ENCODE measurements at regions not wholly inside any gene's neighbourhood (a gene's known extent, or its start where the extent isn't known, plus 50 kb on each side); places are given as distances from the start of the nearest gene placed in this dataset.

DNA sequence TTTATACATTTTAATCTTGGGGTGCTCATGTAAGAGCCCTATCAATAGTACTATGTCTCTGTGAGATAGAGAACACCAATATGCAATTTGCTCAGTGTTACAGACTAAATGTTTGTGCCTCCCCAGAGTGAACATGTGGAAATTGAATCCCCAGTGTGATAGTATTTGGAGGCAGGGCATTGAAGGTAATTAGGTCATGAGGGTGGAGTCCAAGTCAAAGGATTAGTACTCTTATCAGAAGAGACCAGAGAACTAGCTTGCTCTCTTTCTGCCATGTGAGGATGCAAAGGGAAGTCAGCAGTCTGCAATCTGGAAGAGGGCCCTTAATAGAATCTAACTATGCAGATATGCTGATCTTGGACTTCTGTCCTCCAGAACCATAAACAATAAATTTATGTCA, 1317.0 kb downstream of the STIM2 start:
- no peaks in the 10 kb centered on the region for H3K9me3 ChIP-seq (ENCODE audit: insufficient read depth, low read length)
- TF ChIP-seq ZNF274 (IDR thresholded peaks at IDR 0.05; ENCODE audit: low read depth, low read length) (no peak), YY1 (IDR thresholded peaks at IDR 0.05; ENCODE audit: insufficient read depth, insufficient read length) (no peak), SUZ12 (IDR thresholded peaks at IDR 0.05; ENCODE audit: extremely low read depth, insufficient read depth, insufficient read length) (no peak)
- no peaks in the 10 kb centered on the region for H3K27me3 ChIP-seq (ENCODE audit: insufficient read depth, insufficient read length)
- H3K4me3 ChIP-seq (ENCODE audit: insufficient read length, low read depth): no peak overlapping the region
- H3K36me3 ChIP-seq (ENCODE audit: insufficient read depth, insufficient read length, low read length): no peaks in the 10 kb centered on the region
- no peaks in the 10 kb centered on the region for H3K4me1 ChIP-seq (ENCODE audit: insufficient read depth, insufficient read length)
- H3K9ac ChIP-seq (ENCODE audit: insufficient read length, low read depth): no peak overlapping the region
- no peak for DNase-seq (ENCODE audit: low read depth, low spot score)

DNA sequence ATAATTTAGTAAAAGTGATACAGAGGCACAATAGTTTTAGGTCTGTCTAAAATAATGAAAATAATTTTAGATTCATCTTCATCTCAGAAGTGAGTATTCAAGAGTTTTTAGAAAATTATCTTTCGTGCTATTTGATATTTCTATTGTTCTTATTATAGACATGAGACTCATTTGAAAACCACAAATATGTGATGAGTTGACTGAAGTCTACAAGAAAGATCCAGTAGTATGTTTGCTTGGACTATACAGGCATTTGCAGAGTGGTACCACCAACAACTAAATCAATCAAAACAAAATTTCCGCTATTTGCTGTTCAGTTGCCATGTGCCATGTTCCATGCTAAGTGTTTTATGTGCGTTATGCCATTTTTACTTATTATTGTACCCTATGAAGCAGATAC, 1318.5 kb downstream of the STIM2 start:
- DNase-seq (ENCODE audit: low read depth, low spot score): no peak
- Histone ChIP-seq H3K4me3 (ENCODE audit: insufficient read length, low read depth) (no peak overlapping the region), H3K36me3 (ENCODE audit: insufficient read depth, insufficient read length, low read length) (no peaks in the 10 kb centered on the region), H3K9ac (ENCODE audit: insufficient read length, low read depth) (no peak overlapping the region), H3K4me1 (ENCODE audit: insufficient read depth, insufficient read length) (no peaks in the 10 kb centered on the region), H3K9me3 (ENCODE audit: insufficient read depth, low read length) (no peaks in the 10 kb centered on the region), H3K27me3 (ENCODE audit: insufficient read depth, insufficient read length) (no peaks in the 10 kb centered on the region)
- no peak for TF ChIP-seq ZNF274 (IDR thresholded peaks at IDR 0.05; ENCODE audit: low read depth, low read length)
- TF ChIP-seq YY1 (IDR thresholded peaks at IDR 0.05; ENCODE audit: insufficient read depth, insufficient read length): no peak

DNA sequence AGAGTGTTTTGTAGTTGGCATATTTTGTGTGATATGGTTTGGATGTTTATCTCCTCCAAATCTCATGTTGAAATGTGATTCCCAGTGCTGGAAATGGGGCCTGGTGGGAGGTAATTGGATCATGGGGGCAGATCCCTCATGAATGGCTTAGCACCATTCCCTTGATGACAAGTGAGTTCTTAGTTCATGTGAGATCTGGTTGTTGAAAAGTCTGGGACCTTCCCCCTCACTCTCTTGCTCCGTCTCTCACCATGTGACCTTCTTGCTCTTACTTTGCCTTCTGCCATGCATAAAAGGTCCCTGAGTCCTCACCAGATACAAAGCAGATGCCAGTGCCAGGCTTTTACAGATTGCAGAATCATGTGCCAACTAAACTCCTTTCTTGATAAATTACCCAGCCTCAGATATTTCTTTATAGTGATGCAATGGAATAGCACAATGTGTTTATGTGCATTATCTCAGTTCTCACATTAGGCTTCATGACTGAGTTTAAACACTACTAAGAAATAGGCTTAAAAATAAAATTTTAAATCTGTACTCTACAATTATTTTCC, 1348.8 kb downstream of the STIM2 start:
- Histone ChIP-seq H3K4me1 (ENCODE audit: insufficient read depth, insufficient read length) (no peaks in the 10 kb centered on the region), H3K36me3 (ENCODE audit: insufficient read depth, insufficient read length, low read length) (no peaks in the 10 kb centered on the region), H3K4me3 (ENCODE audit: insufficient read length, low read depth) (no peak overlapping the region), H3K27me3 (ENCODE audit: insufficient read depth, insufficient read length) (no peaks in the 10 kb centered on the region), H3K9me3 (ENCODE audit: insufficient read depth, low read length) (0 out of 2 replicates have a peak, but pooled peaks cover 8% of the 10 kb centered on the region), H3K9ac (ENCODE audit: insufficient read length, low read depth) (no peak overlapping the region)
- TF ChIP-seq YY1 (IDR thresholded peaks at IDR 0.05; ENCODE audit: insufficient read depth, insufficient read length) (no peak), SUZ12 (IDR thresholded peaks at IDR 0.05; ENCODE audit: extremely low read depth, insufficient read depth, insufficient read length) (no peak), ZNF274 (IDR thresholded peaks at IDR 0.05; ENCODE audit: low read depth, low read length) (no peak)
- no peak for DNase-seq (ENCODE audit: low read depth, low spot score)

DNA sequence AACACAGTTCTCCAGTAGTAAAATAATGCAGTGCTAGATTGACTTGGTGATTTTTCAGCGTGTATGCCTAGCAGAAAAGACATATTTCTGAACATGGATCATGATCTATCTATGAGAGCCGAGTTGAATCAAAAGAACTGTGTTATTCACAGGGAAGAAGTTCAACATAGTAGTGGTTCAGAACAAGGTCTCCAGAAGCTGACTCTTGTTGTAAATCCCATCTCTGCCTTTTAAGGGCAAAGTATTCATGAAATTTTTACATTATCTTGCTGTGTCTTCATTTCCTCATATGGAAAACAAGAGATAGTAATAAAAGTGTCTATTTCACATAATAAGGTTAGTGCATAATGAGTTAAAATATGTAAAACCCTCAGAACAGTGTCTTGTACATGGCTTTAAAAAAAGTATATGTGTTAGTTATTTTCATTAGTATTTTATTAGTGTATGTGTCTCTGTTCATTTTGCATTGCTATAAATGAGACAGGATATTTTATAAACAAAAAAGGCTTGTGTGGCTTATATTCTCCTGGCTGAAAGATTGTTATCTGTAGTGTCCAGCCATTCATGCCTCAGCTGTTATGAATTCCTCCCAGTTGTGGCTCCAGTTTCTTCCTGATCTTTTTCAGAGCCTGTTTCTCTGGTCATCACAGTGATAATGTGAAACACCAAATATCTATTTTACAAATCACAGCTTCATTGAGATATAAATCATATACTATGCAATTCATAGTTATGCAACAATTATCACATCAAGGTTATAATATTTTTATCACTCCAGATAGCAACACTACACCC, 1351.2 kb downstream of the STIM2 start:
- Histone ChIP-seq H3K9me3 (ENCODE audit: insufficient read depth, low read length) (no peaks in the 10 kb centered on the region), H3K27me3 (ENCODE audit: insufficient read depth, insufficient read length) (no peaks in the 10 kb centered on the region), H3K36me3 (ENCODE audit: insufficient read depth, insufficient read length, low read length) (no peaks in the 10 kb centered on the region), H3K4me1 (ENCODE audit: insufficient read depth, insufficient read length) (no peaks in the 10 kb centered on the region), H3K9ac (ENCODE audit: insufficient read length, low read depth) (no peak overlapping the region), H3K4me3 (ENCODE audit: insufficient read length, low read depth) (no peak overlapping the region)
- no peak for DNase-seq (ENCODE audit: low read depth, low spot score)
- TF ChIP-seq YY1 (IDR thresholded peaks at IDR 0.05; ENCODE audit: insufficient read depth, insufficient read length) (no peak), ZNF274 (IDR thresholded peaks at IDR 0.05; ENCODE audit: low read depth, low read length) (no peak), SUZ12 (IDR thresholded peaks at IDR 0.05; ENCODE audit: extremely low read depth, insufficient read depth, insufficient read length) (no peak)

DNA sequence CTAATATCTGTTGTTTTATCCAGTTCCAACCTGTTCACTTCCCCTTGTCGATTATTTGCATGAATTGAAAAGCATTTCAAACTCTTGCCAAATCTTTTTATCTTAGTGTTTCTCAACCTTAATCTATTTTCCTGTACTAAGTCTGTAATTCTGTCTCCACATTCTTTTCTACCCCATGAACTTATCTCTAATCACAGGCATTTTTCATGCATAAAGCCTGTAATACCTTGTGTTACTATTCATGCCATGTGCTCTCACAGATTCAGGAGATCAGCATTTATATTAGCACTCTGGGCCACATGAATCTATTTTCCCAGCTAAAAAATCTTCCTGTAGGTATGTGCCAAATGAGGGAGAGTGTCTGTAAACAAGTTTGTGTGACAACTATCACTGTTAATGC, 1360.9 kb downstream of the STIM2 start:
- H3K9me3 ChIP-seq (ENCODE audit: insufficient read depth, low read length): no peaks in the 10 kb centered on the region
- no peak overlapping the region for H3K9ac ChIP-seq (ENCODE audit: insufficient read length, low read depth)
- no peak for DNase-seq (ENCODE audit: low read depth, low spot score)
- no peaks in the 10 kb centered on the region for H3K4me1 ChIP-seq (ENCODE audit: insufficient read depth, insufficient read length)
- no peak for TF ChIP-seq YY1 (IDR thresholded peaks at IDR 0.05; ENCODE audit: insufficient read depth, insufficient read length)
- no peak for TF ChIP-seq ZNF274 (IDR thresholded peaks at IDR 0.05; ENCODE audit: low read depth, low read length)
- no peak for TF ChIP-seq SUZ12 (IDR thresholded peaks at IDR 0.05; ENCODE audit: extremely low read depth, insufficient read depth, insufficient read length)
- no peak overlapping the region for H3K4me3 ChIP-seq (ENCODE audit: insufficient read length, low read depth)
- no peaks in the 10 kb centered on the region for H3K27me3 ChIP-seq (ENCODE audit: insufficient read depth, insufficient read length)
- no peaks in the 10 kb centered on the region for H3K36me3 ChIP-seq (ENCODE audit: insufficient read depth, insufficient read length, low read length)

DNA sequence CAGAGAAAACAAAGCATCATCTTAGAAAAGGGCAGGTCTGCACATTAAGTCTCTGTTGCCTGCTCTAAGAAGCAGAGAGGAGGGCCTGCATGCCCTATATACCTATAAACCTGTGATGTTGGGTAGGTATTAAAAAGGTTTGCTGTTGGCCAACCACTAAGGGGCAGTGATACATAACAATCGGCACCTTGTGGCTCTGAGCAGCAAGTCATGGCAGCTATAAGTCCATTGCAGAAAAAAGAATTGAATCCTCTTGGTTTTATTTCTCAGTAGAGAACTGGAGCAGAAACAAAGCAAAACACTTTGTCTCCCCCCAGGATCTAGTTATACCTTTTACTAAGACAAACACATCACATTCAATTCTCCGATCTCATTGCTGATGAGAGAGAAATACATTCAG, 1364.4 kb downstream of the STIM2 start:
- Histone ChIP-seq H3K36me3 (ENCODE audit: insufficient read depth, insufficient read length, low read length) (no peaks in the 10 kb centered on the region), H3K4me1 (ENCODE audit: insufficient read depth, insufficient read length) (no peaks in the 10 kb centered on the region), H3K4me3 (ENCODE audit: insufficient read length, low read depth) (no peak overlapping the region), H3K9me3 (ENCODE audit: insufficient read depth, low read length) (no peaks in the 10 kb centered on the region), H3K9ac (ENCODE audit: insufficient read length, low read depth) (no peak overlapping the region), H3K27me3 (ENCODE audit: insufficient read depth, insufficient read length) (no peaks in the 10 kb centered on the region)
- DNase-seq (ENCODE audit: low read depth, low spot score): peak; percentile 23
- TF ChIP-seq ZNF274 (IDR thresholded peaks at IDR 0.05; ENCODE audit: low read depth, low read length) (no peak), YY1 (IDR thresholded peaks at IDR 0.05; ENCODE audit: insufficient read depth, insufficient read length) (no peak), SUZ12 (IDR thresholded peaks at IDR 0.05; ENCODE audit: extremely low read depth, insufficient read depth, insufficient read length) (no peak)

DNA sequence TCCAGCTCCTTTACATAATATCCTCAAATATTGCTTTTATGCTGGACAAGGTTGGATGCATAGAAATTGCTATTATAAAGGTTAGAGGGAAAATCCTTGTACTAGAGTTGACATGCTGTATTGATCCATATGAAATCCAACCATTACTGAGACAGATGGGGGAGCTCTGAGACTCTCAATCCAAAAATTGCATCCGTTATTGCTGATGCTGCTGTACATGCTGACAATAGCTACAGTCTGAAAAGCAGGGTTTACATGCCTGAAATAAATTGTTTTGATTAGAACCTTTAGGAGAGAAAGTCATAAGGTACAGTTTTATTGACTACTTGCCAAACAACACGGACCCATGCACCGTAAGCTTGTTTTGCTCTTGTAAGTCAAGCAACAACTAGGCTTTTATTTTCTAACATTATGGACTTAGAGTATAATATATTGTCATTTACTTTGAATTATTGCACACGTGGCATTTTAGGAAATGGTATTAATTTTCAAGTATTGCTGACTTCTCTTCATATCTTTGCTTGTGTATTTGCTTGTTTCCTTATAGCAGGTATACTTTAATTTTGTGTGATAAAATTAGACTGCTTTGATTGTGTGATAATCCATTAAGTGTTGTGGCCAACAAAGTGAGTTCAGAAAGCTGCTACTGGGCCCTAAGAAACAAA, 1365.2 kb downstream of the STIM2 start:
- no peak for DNase-seq (ENCODE audit: low read depth, low spot score)
- Histone ChIP-seq H3K4me1 (ENCODE audit: insufficient read depth, insufficient read length) (no peaks in the 10 kb centered on the region), H3K4me3 (ENCODE audit: insufficient read length, low read depth) (no peak overlapping the region), H3K9me3 (ENCODE audit: insufficient read depth, low read length) (no peaks in the 10 kb centered on the region), H3K9ac (ENCODE audit: insufficient read length, low read depth) (no peak overlapping the region), H3K27me3 (ENCODE audit: insufficient read depth, insufficient read length) (no peaks in the 10 kb centered on the region), H3K36me3 (ENCODE audit: insufficient read depth, insufficient read length, low read length) (no peaks in the 10 kb centered on the region)
- TF ChIP-seq ZNF274 (IDR thresholded peaks at IDR 0.05; ENCODE audit: low read depth, low read length) (no peak), YY1 (IDR thresholded peaks at IDR 0.05; ENCODE audit: insufficient read depth, insufficient read length) (no peak), SUZ12 (IDR thresholded peaks at IDR 0.05; ENCODE audit: extremely low read depth, insufficient read depth, insufficient read length) (no peak)

Measured in NT2/D1 (cell line).